OCI-LY7 (cell line): ENCODE measurements at regions not wholly inside any gene's neighbourhood (a gene's known extent, or its start where the extent isn't known, plus 50 kb on each side); places are given as distances from the start of the nearest gene placed in this dataset.

Experiments
- CTCF ChIP-seq: fragments of 200-600 bp; sonication (generic); conservative IDR thresholded peaks from 2 replicates; pipeline ENCODE4 v1.5.1; 2014; ENCODE audit warnings: mild to moderate bottlenecking, antibody characterized with exemption, low read length, moderate library complexity, mixed read lengths
- EZH2phosphoT487 ChIP-seq: fragments of 200-600 bp; sonication (generic); IDR thresholded peaks from 2 replicates; pipeline ENCODE4 v1.6.1; 2018; ENCODE audit warnings: low read depth, borderline replicate concordance, mild to moderate bottlenecking, mixed run types, antibody characterized with exemption, low read length, moderate library complexity, mixed read lengths

DNA sequence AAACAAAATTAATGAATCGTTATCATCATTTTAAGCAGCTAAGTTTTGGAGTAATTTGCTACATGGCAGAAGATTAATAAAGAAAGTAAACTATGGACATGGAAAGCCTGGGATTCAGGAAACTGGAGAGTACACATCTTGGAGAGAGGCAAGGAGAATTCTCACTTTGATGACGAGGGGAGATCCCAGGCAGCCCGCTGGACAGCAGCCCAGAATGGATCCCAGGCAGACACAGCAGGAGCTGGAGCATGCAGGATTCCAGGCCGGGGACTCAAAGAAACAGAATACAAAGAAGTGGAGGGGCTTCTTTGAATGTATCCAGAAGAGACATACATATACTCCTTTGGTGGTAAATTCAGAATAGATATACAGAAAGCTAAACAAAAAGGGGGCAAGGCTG, 118.0 kb upstream of the ATP6AP2 start:
- TF ChIP-seq CTCF, result no peak
- no peak for TF ChIP-seq EZH2phosphoT487
